H9 (cell line): ENCODE measurements at regions not wholly inside any gene's neighbourhood (a gene's known extent, or its start where the extent isn't known, plus 50 kb on each side); places are given as distances from the start of the nearest gene placed in this dataset.
A peak's percentile ranks its signal among the peaks of the same experiment; 100 is the strongest.

Experiments
- DNase-seq: peaks from one replicate; pipeline ENCODE4 v3.0.0-alpha.2; 2017
- H2AFZ ChIP-seq: one replicate; pipeline ENCODE4 v1.6.1; 2013; ENCODE audit warnings: mild to moderate bottlenecking, low read length, control low read depth, moderate library complexity
- H2AK5ac ChIP-seq: 2 replicates; pipeline ENCODE4 v1.6.1; 2013; ENCODE audit warnings: low read length, control low read depth, mixed read lengths; ENCODE audit not compliant: insufficient read length
- H2BK120ac ChIP-seq: one replicate; pipeline ENCODE4 v1.6.1; 2013; ENCODE audit warnings: low read depth, mild to moderate bottlenecking, low read length, control low read depth, inconsistent platforms; ENCODE audit not compliant: poor library complexity, severe bottlenecking
- H2BK12ac ChIP-seq: 2 replicates; pipeline ENCODE4 v1.6.1; 2013; ENCODE audit warnings: low read length, control low read depth, mixed read lengths, low read depth; ENCODE audit not compliant: insufficient read length
- H2BK15ac ChIP-seq: 2 replicates; pipeline ENCODE4 v1.6.1; 2013; ENCODE audit warnings: low read depth, low read length, control low read depth
- H2BK20ac ChIP-seq: one replicate; pipeline ENCODE4 v1.6.1; 2013; ENCODE audit warnings: low read depth, mild to moderate bottlenecking, low read length, control low read depth, inconsistent platforms; ENCODE audit not compliant: poor library complexity, severe bottlenecking
- H2BK5ac ChIP-seq: 2 replicates; pipeline ENCODE4 v1.6.1; 2013; ENCODE audit warnings: low read length, control low read depth, mixed read lengths; ENCODE audit not compliant: insufficient read length
- H3K14ac ChIP-seq: 2 replicates; pipeline ENCODE4 v1.6.1; 2013; ENCODE audit warnings: low read length, control low read depth; ENCODE audit not compliant: insufficient read depth
- H3K18ac ChIP-seq: 2 replicates; pipeline ENCODE4 v1.6.1; 2013; ENCODE audit warnings: low read depth, mild to moderate bottlenecking, mixed read lengths, low read length, control low read depth; ENCODE audit not compliant: insufficient read length
- H3K23ac ChIP-seq: 2 replicates; pipeline ENCODE4 v1.6.1; 2013; ENCODE audit warnings: low read length, control low read depth, mixed read lengths, low read depth; ENCODE audit not compliant: insufficient read length
- H3K23me2 ChIP-seq: 2 replicates; pipeline ENCODE4 v1.6.1; 2013; ENCODE audit warnings: low read depth, mild to moderate bottlenecking, mixed read lengths, low read length, control low read depth; ENCODE audit not compliant: insufficient read length, poor library complexity, severe bottlenecking
- H3K27ac ChIP-seq: 2 replicates; pipeline ENCODE4 v1.5.1; 2013; ENCODE audit warnings: low read length, control low read depth, mixed read lengths, low read depth; ENCODE audit not compliant: insufficient read length
- H3K27me3 ChIP-seq: 2 replicates; pipeline ENCODE4 v1.6.1; 2013; ENCODE audit warnings: low read length, control low read depth, inconsistent platforms; ENCODE audit not compliant: insufficient read depth
- H3K4ac ChIP-seq: 2 replicates; pipeline ENCODE4 v1.6.1; 2013; ENCODE audit warnings: low read depth, mild to moderate bottlenecking, control low read depth, inconsistent platforms, low read length, moderate library complexity
- H3K4me1 ChIP-seq: 2 replicates; pipeline ENCODE4 v1.6.1; 2013; ENCODE audit warnings: low read length, control low read depth, inconsistent platforms; ENCODE audit not compliant: insufficient read depth
- H3K4me2 ChIP-seq: 2 replicates; pipeline ENCODE4 v1.6.1; 2013; ENCODE audit warnings: low read length, control low read depth, mixed read lengths; ENCODE audit not compliant: insufficient read length, insufficient read depth
- H3K56ac ChIP-seq: 2 replicates; pipeline ENCODE4 v1.6.1; 2013; ENCODE audit warnings: low read depth, mild to moderate bottlenecking, mixed read lengths, low read length, control low read depth; ENCODE audit not compliant: insufficient read length
- H3K79me1 ChIP-seq: 2 replicates; pipeline ENCODE4 v1.6.1; 2013; ENCODE audit warnings: low read depth, mild to moderate bottlenecking, moderate library complexity, low read length, control low read depth, inconsistent platforms; ENCODE audit not compliant: insufficient read depth, poor library complexity, severe bottlenecking
- H3K79me2 ChIP-seq: 2 replicates; pipeline ENCODE4 v1.6.1; 2013; ENCODE audit warnings: low read length, control low read depth, inconsistent platforms; ENCODE audit not compliant: insufficient read depth
- H3K9ac ChIP-seq: 2 replicates; pipeline ENCODE4 v1.6.1; 2013; ENCODE audit warnings: low read length, control low read depth, mixed read lengths; ENCODE audit not compliant: insufficient read length; ENCODE audit errors: extremely low read depth
- H3K9me3 ChIP-seq: one replicate; pipeline ENCODE4 v1.6.1; 2013; ENCODE audit warnings: low read depth, low read length, inconsistent platforms; ENCODE audit not compliant: control insufficient read depth
- H3T11ph ChIP-seq: one replicate; pipeline ENCODE4 v1.6.1; 2013; ENCODE audit warnings: mild to moderate bottlenecking, low read length, control low read depth, inconsistent platforms
- H4K20me1 ChIP-seq: one replicate; pipeline ENCODE4 v1.6.1; 2013; ENCODE audit not compliant: control insufficient read depth, insufficient read length, insufficient read depth
- H4K5ac ChIP-seq: 2 replicates; pipeline ENCODE4 v1.6.1; 2013; ENCODE audit warnings: low read depth, mild to moderate bottlenecking, mixed read lengths, low read length, control low read depth; ENCODE audit not compliant: insufficient read length
- H4K8ac ChIP-seq: replicated peaks from 2 replicates; pipeline ENCODE4 v1.6.1; 2013; ENCODE audit warnings: low read length, control low read depth, mixed read lengths, low read depth; ENCODE audit not compliant: insufficient read length
- H4K91ac ChIP-seq: 2 replicates; pipeline ENCODE4 v1.6.1; 2013; ENCODE audit warnings: low read depth, mild to moderate bottlenecking, moderate library complexity, mixed read lengths, low read length, control low read depth; ENCODE audit not compliant: insufficient read length
- H3K27ac Mint-ChIP-seq, 3 experiments: 2 replicates in 2 of 3; 3 replicates in 1 of 3; pipeline ENCODE4 v1.8.0; 2020 to 2021; ENCODE audit warnings: mixed read lengths in 3 of 3, mild to moderate bottlenecking in 1 of 3, moderate library complexity in 1 of 3
- H3K27me3 Mint-ChIP-seq: 2 replicates; pipeline ENCODE4 v1.8.0; 2021; ENCODE audit warnings: low read depth, mild to moderate bottlenecking, moderate library complexity, mixed read lengths
- H3K36me3 Mint-ChIP-seq, 3 experiments: 2 replicates in 2 of 3; 3 replicates in 1 of 3; pipeline ENCODE4 v1.8.0; 2020 to 2021; ENCODE audit warnings: low read depth in 3 of 3, mixed read lengths in 3 of 3; ENCODE audit not compliant: insufficient read depth in 1 of 3
- H3K4me1 Mint-ChIP-seq, 2 experiments: 2 replicates each; pipeline ENCODE4 v1.8.0; 2020; ENCODE audit warnings: mixed read lengths in 2 of 2
- H3K4me3 Mint-ChIP-seq, 2 experiments: 2 replicates in 1 of 2; 3 replicates in 1 of 2; pipeline ENCODE4 v1.8.0; 2020 to 2021; ENCODE audit warnings: mild to moderate bottlenecking in 2 of 2, mixed read lengths in 2 of 2, moderate library complexity in 1 of 2
- H3K9me3 Mint-ChIP-seq, 2 experiments: 2 replicates in 1 of 2; 3 replicates in 1 of 2; pipeline ENCODE4 v1.8.0; 2020; ENCODE audit warnings: mild to moderate bottlenecking in 2 of 2, mixed read lengths in 2 of 2, moderate library complexity in 1 of 2
- WGBS: extraction: QIAGEN DNeasy Blood & Tissue Kit; methylation state at CpG from one replicate; pipeline ENCODE4 v1.1.7; 2013; ENCODE audit warnings: missing lambda C conversion rate, low lambda C conversion rate, mixed read lengths; ENCODE audit not compliant: insufficient read length; ENCODE audit errors: extremely low coverage; 5-methylcytosine and 5-hydroxymethylcytosine counted together
- TF ChIP-seq, protein P1 (sequence below): fragments of 200-600 bp; sonication (generic); conservative IDR thresholded peaks from 3 replicates; pipeline ENCODE4 v1.8.0; 2021; ENCODE audit warnings: antibody characterized with exemption, mild to moderate bottlenecking

DNA sequence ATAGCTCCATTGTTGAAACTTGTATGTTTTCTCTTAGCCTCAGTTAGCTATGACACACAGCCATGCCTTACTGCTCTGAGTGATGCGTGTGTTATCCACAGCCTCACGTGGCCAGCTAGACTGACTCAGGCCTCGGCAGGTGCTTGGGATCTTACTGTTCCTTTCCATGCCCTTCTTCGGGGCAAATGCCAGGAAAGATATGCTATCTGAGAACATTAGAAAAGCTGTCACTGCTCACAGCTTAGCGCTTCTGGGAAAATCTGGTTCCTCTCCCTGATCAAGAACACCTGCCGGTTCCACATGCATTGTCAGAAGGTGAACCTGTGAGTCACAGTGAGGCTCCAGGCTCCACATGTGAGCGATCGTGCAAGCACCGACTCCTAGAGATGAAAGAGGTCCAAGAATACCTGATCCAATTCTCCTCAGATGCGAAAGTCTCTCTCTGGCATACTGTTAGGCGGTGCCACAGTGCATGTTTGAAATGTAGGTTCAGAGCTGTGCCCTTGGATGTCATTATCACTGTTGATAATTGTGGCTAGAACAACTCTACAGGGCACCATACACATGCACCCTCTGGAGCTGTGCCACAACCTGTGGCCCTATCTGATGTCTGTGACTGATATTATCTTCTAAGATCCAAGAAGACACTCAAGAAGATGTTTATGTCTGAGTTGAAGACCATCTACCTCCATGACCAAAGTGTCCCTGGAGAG, 247.8 kb upstream of the IGFBP3 start:
- H2AK5ac ChIP-seq: no peak overlapping the region
- H2AFZ ChIP-seq: no peak overlapping the region
- no peak overlapping the region for H2BK120ac ChIP-seq
- H3K4me1 Mint-ChIP-seq: no peaks in the 10 kb centered on the region
- H4K8ac ChIP-seq: no peak overlapping the region
- no peak overlapping the region for H4K91ac ChIP-seq
- H3K4ac ChIP-seq: no peak overlapping the region
- H2BK15ac ChIP-seq: no peak overlapping the region
- H3K4me1 ChIP-seq: no peaks in the 10 kb centered on the region
- DNase-seq: no peak
- no peaks in the 10 kb centered on the region for H3K27me3 ChIP-seq
- H2BK5ac ChIP-seq: no peak overlapping the region
- H4K5ac ChIP-seq: no peak overlapping the region
- no peaks in the 10 kb centered on the region for H3K9me3 ChIP-seq
- no peaks in the 10 kb centered on the region for H4K20me1 ChIP-seq
- H3K4me3 Mint-ChIP-seq: no peak overlapping the region
- H3K14ac ChIP-seq: no peak overlapping the region
- no peak overlapping the region for H3K23ac ChIP-seq
- H3K18ac ChIP-seq: no peak overlapping the region
- no peak overlapping the region for H2BK12ac ChIP-seq
- H3K56ac ChIP-seq: no peak overlapping the region
- no peaks in the 10 kb centered on the region; a peak in 1 of 5 replicates for H3K9me3 Mint-ChIP-seq
- H2BK20ac ChIP-seq: no peak overlapping the region
- H3K4me2 ChIP-seq: no peak overlapping the region
- H3K79me2 ChIP-seq: no peaks in the 10 kb centered on the region
- H3K36me3 Mint-ChIP-seq: no peaks in the 10 kb centered on the region
- no peak overlapping the region for H3K9ac ChIP-seq
- no peaks in the 10 kb centered on the region for H3K79me1 ChIP-seq
- H3K27ac Mint-ChIP-seq: peak overlapping the region in 1 of 3 experiments; percentile 59; a peak in 1 of 7 replicates
- peaks cover 1% of the 10 kb centered on the region for H3K27me3 Mint-ChIP-seq
- TF ChIP-seq, protein P1, sequence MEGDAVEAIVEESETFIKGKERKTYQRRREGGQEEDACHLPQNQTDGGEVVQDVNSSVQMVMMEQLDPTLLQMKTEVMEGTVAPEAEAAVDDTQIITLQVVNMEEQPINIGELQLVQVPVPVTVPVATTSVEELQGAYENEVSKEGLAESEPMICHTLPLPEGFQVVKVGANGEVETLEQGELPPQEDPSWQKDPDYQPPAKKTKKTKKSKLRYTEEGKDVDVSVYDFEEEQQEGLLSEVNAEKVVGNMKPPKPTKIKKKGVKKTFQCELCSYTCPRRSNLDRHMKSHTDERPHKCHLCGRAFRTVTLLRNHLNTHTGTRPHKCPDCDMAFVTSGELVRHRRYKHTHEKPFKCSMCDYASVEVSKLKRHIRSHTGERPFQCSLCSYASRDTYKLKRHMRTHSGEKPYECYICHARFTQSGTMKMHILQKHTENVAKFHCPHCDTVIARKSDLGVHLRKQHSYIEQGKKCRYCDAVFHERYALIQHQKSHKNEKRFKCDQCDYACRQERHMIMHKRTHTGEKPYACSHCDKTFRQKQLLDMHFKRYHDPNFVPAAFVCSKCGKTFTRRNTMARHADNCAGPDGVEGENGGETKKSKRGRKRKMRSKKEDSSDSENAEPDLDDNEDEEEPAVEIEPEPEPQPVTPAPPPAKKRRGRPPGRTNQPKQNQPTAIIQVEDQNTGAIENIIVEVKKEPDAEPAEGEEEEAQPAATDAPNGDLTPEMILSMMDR: no peak
- H3K27ac ChIP-seq: no peak overlapping the region
- no peak overlapping the region for H3T11ph ChIP-seq
- no CpG with 5 or more reads among the region's 11 CpGs for whole genome bisulfite sequencing
- no peaks in the 10 kb centered on the region for H3K23me2 ChIP-seq
